ENCODE measurements at regions not wholly inside any gene's neighbourhood (a gene's known extent, or its start where the extent isn't known, plus 50 kb on each side); places are given as distances from the start of the nearest gene placed in this dataset.
A peak's percentile ranks its signal among the peaks of the same experiment; 100 is the strongest.
"Not testable (repeated sequence)": the region's sequence is repeated elsewhere in the genome, so short reads cannot be mapped to it uniquely, and the experiment has no call there.

DNA sequence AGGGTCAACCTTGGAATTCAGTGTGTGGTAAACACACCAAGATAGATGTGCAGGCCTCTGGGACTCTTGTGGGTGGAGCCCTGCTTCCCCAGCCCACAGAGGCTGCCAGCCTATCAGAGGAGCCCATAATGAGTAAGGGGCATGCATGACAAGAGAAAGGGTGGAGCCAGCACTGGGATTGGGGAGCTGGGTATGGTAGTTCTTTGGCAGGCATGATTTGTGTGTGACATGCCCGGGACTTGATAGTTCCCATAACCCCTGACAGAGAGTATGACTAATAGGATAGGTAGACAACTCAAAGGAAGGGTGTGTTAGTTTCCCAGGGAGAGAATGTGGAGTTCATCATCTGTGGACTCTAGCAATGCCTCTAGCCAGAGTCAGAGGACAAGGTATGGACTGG, 143.0 kb downstream of the EMP1 start:
- DNase-seq, result no peak

DNA sequence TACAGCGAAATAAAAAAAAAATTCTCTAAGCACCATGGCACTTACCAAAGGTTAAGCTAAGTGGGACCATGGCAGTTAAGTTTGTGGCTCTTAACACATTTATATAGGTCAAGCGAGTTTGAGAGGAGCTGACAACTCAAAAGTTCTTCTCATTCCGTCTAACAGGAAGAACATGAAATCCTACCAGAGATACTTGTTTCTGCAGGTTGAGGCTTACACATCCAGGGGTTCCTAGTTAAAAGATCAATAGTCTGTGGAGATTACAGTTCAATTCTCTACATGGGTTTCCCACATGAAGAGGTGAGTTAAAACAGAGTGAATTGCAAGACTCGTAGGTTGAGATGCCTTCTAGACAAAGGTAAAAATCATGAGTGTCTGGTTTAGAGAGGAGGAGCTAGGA, 142.6 kb downstream of the EMP1 start:
- DNase-seq, result no peak

DNA sequence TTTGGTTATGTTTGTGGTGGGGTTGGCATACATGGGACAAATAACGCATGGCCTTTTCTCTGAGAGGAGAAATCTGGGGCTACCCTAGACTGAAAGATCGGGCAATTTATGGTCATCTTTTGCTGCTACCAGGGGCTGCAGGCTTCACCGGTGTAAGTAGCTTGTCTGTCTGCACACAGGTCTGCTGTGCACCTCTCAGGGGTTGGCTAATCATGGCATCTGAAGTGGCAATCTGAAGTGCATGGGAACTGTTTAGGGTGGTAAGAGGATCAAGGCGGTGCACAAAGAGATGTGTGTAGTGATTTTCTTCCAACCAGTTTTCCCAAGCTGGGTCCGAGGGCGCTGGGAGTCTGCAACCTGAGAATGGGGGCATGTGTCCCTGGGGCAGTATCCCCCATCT, 141.3 kb downstream of the EMP1 start:
- DNase-seq, result peak in 1 of 2 experiments; percentile 13

DNA sequence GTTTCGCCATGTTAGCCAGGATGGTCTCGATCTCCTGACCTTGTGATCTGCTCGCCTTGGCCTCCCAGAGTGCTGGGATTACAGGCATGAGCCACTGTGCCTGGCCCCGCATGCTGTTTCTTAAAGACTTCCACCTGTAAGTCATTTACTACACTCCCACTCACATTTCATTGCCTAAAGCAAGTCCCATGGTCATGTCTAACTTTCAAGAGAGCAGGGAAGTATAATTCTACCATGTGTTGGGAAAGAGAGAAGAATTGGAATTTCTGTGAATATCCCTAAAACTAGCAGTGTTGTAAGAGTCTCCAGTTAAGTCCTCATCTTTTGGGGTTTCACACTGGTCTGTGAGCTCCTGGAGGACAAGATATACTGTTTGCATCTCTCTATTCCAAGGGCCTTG, 139.7 kb downstream of the EMP1 start:
- DNase-seq, result no peak

GRCh38 chr12:13328535-13328934, 132.0 kb downstream of the EMP1 start:
- DNase-seq, result no peak

- no peak for DNase-seq
Measured at GRCh38 chr12:13326076-13326475, 129.6 kb downstream of the EMP1 start.

GRCh38 chr12:13325037-13325436, 128.5 kb downstream of the EMP1 start:
- not testable (repeated sequence) for DNase-seq

DNA sequence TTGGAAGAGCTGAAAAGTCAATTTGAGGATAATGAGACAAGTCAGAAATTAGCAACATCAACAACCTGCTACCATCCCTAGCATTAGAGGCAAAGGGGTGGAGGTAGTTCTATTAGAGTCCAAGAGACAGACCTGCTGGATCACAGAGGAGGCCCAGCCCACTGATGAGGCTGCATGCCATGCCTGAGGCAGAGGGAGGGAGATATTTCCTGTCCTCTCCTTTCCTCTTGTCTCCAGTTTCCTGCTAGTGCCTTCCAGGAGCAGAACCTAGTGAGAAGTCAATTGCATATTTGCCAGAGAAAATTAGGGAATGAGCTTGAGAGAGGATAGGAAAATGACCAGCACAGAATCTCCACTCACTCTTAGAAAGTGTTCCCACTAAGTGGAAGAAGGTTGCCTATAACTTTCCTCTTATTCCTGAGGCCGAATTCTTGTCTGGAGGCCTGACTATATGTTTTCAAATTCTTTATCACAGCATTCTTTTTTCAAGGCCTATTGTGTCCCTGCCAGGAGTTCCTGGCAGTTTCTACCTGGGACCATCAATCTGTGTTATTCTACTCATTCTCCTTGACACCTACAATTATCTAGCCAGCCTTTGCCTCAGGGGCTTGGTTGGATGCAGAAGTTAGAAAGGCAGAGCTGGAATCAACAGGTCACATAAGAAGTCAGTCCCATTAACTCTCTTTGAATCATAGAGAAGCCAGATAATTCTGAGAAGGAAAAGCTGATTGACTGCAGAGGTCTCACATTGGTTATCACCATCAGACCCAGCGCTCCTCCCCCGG, 121.9 kb downstream of the EMP1 start:
- no peak for DNase-seq

GRCh38 chr12:13316587-13317246, 120.2 kb downstream of the EMP1 start:
- DNase-seq, result no peak

- no peak for DNase-seq
Measured at GRCh38 chr12:13313886-13314285, 117.4 kb downstream of the EMP1 start.

DNA sequence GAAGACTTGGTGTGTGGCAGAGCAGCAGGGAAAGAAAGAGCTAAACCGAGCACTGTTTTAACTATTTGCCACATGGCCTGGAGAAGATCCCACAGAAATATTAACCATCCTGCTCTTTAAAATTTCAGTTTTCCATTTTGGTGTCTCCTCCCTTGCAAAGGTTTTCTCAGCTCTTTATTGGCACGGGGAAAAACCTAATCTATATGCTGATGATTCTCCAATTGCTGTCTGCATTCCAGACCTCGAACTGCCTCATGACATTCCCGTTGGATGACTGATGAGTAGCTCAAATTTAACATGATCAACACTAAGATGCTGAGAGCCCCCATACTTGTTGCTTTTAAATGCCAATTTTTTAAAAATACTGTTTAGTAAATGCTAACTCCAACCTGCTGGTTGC, 115.0 kb downstream of the EMP1 start:
- DNase-seq, result no peak

DNA sequence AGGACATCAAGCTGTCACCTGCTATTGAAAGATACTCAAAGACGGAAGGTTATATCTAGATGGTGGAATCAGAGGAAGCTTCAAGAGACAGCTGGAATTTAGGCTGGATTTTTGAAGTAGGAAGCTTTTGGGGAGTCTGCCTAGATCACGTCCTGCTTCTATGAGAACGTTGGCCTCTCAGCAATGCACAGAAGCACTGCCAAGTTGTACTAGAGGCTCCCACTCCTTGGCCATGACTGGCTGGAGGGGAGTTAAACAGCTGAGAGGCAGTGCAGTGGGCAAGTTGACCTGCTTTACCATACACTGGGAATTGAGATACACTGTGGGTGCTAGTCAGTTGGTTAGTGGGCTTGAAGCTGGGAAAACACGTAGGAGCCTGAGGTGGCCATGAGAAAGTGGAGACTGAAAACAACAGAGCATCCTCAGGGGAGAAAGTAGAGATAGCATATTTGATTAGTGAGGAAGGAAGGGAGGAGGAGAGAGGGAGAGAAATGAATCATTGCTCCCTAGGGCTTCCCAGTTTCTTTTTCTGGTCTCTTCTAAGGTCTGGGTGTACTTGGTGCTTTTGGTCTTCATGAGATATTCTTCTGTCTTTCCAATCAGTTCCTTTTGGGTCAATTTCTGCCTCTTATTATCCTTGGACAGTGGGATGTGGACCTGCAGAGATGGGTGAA, 110.8 kb downstream of the EMP1 start:
- DNase-seq, result no peak

- DNase-seq, result no peak
Measured at GRCh38 chr12:13304924-13305323, 108.4 kb downstream of the EMP1 start.

GRCh38 chr12:13299457-13299856, 102.9 kb downstream of the EMP1 start:
- DNase-seq, result no peak

DNA sequence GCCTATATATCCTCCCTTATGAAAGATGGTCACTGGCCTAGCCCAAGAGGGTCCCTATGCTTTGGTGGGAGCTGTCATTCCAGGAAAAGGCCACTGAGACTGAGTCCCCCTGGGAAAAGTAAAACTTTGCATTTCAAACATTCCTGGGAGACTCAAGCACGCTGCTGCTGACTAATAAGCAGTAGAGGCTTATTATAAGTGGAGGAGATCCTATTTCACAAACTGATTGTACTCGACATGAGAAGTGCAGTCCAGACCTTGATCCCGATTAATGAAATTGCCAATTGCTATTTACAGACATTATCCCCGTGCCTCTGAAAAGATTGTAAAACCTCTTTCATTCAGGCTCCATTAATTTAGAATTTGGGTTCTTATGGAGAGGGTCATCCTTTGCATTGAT, 96.6 kb downstream of the EMP1 start:
- DNase-seq, result peak in 1 of 2 experiments; percentile 74

GRCh38 chr12:13289653-13290289, 93.2 kb downstream of the EMP1 start:
- DNase-seq, result no peak

GRCh38 chr12:13288937-13289652, 92.6 kb downstream of the EMP1 start:
- DNase-seq, result no peak

DNA sequence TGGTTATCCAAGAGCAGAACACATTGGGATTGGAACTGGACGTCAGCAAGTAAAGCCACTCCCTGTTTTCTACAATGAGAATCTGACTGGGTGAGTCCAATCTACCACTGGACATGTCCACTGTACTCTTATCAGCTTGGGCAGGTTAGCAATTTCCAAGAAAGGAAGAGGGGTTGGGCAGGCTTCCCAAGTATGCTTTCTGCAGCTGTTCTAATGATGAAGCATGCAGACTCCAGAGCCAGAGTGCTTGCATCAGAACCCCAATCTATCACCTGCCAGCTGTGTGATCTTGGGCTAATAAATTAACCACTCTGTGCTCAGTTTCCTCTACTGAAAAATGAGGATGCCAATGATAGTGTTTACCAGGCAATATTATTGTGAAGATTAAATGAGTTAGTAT, 92.0 kb downstream of the EMP1 start:
- DNase-seq, result no peak

DNA sequence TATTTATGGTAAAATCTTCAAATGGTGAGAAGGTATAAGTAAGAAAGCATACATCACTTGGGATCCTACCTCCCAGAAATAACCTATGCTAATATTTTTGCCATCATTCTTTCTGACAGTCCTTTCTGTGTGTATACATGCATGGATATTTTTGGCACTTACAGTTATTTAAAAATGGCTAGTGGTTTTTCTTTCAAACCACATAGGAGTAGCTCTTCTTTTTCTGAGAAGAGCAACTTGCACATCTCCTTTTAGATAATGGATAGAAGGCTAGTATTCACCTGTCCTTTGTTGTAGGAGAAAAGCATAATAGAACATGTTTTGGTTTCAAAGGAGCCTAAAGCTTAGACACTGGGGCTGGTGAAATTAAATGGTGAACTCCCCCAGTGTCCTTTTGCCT, 87.3 kb downstream of the EMP1 start:
- DNase-seq, result no peak

DNA sequence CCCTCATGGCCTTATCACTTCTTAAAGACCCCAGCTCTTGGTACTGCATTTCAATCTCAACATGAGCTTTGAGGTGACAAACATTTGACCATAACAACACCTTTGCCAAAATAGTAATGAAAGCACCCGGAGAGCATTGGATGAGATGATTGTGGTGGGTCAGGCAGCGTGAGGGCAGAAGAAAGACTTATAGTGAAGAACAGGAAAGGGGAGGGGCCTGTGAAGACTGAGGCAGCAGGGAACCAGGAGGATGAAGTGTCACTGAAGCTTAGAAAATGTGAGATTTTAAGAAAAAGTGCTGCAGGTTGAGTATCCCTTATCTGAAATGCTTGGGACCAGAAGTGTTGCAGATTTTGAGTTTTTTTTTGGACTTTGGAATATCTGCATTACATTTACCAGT, 86.3 kb downstream of the EMP1 start:
- no peak for DNase-seq

GRCh38 chr12:13278249-13278787, 81.8 kb downstream of the EMP1 start:
- DNase-seq, result peak; percentile 28 to 75

GRCh38 chr12:13277293-13277692, 80.8 kb downstream of the EMP1 start:
- peak; percentile 20 to 57 for DNase-seq

Data from NCI-H524 (cell line).